ENCODE measurements at regions not wholly inside any gene's neighbourhood (a gene's known extent, or its start where the extent isn't known, plus 50 kb on each side); places are given as distances from the start of the nearest gene placed in this dataset.

- TF ChIP-seq YY1 (IDR thresholded peaks at IDR 0.05; ENCODE audit: low read depth) = no peak
- no peak for TF ChIP-seq MAX (IDR thresholded peaks at IDR 0.05)
- peak; percentile 56 for TF ChIP-seq RAD21 (IDR thresholded peaks at IDR 0.05; ENCODE audit: low read depth)
These were observed 81.9 kb upstream of the CALN1 start for GRCh38 chr7:72493850-72494661.

- no peak for TF ChIP-seq TAF1 (IDR thresholded peaks at IDR 0.05; ENCODE audit: low read depth)
- no peak for TF ChIP-seq USF1 (IDR thresholded peaks at IDR 0.05)
- no peak for TF ChIP-seq CREB1 (IDR thresholded peaks at IDR 0.05; ENCODE audit: low read depth)
- no peak for TF ChIP-seq EP300 (IDR thresholded peaks at IDR 0.05; ENCODE audit: borderline replicate concordance)
- no peak for TF ChIP-seq RAD21 (IDR thresholded peaks at IDR 0.05; ENCODE audit: low read depth)
- TF ChIP-seq REST (IDR thresholded peaks at IDR 0.05; ENCODE audit: low read depth) = no peak
- no peak for TF ChIP-seq EGR1 (IDR thresholded peaks at IDR 0.05)
- no peak for TF ChIP-seq YY1 (IDR thresholded peaks at IDR 0.05; ENCODE audit: low read depth)
- TF ChIP-seq MAX (IDR thresholded peaks at IDR 0.05) = no peak
- TF ChIP-seq TCF12 (IDR thresholded peaks at IDR 0.05; ENCODE audit: low read depth) = no peak
- no peak for TF ChIP-seq NFIC (IDR thresholded peaks at IDR 0.05)
- no peak for TF ChIP-seq CEBPB (IDR thresholded peaks at IDR 0.05)
- no peak for TF ChIP-seq ZBTB7A (IDR thresholded peaks at IDR 0.05; ENCODE audit: low read depth)
- TF ChIP-seq TEAD4 (IDR thresholded peaks at IDR 0.05) = no peak
These were observed 80.4 kb upstream of the CALN1 start for GRCh38 chr7:72492461-72493065.

- TF ChIP-seq CEBPB (IDR thresholded peaks at IDR 0.05) (no peak), REST (IDR thresholded peaks at IDR 0.05; ENCODE audit: low read depth) (no peak), TEAD4 (IDR thresholded peaks at IDR 0.05) (no peak), USF1 (IDR thresholded peaks at IDR 0.05) (no peak)
These were observed 78.2 kb upstream of the CALN1 start for GRCh38 chr7:72490301-72490700.

- TF ChIP-seq USF1 (IDR thresholded peaks at IDR 0.05) (no peak), ZBTB7A (IDR thresholded peaks at IDR 0.05; ENCODE audit: low read depth) (no peak), RAD21 (IDR thresholded peaks at IDR 0.05; ENCODE audit: low read depth) (no peak), EP300 (IDR thresholded peaks at IDR 0.05; ENCODE audit: borderline replicate concordance) (no peak), EGR1 (IDR thresholded peaks at IDR 0.05) (no peak)
These were observed 69.8 kb upstream of the CALN1 start for GRCh38 chr7:72481934-72482333.

- TF ChIP-seq CREB1 (IDR thresholded peaks at IDR 0.05; ENCODE audit: low read depth) (no peak), RAD21 (IDR thresholded peaks at IDR 0.05; ENCODE audit: low read depth) (no peak), TEAD4 (IDR thresholded peaks at IDR 0.05) (no peak), ZBTB7A (IDR thresholded peaks at IDR 0.05; ENCODE audit: low read depth) (no peak), TAF1 (IDR thresholded peaks at IDR 0.05; ENCODE audit: low read depth) (no peak), FOXM1 (IDR thresholded peaks at IDR 0.05; ENCODE audit: borderline replicate concordance, low read depth) (no peak), EGR1 (IDR thresholded peaks at IDR 0.05) (no peak), EP300 (IDR thresholded peaks at IDR 0.05; ENCODE audit: borderline replicate concordance) (no peak), YY1 (IDR thresholded peaks at IDR 0.05; ENCODE audit: low read depth) (no peak), TCF12 (IDR thresholded peaks at IDR 0.05; ENCODE audit: low read depth) (no peak), MAX (IDR thresholded peaks at IDR 0.05) (no peak), NFIC (IDR thresholded peaks at IDR 0.05) (no peak), USF1 (IDR thresholded peaks at IDR 0.05) (no peak), CEBPB (IDR thresholded peaks at IDR 0.05) (no peak), REST (IDR thresholded peaks at IDR 0.05; ENCODE audit: low read depth) (no peak)
These were observed 64.6 kb upstream of the CALN1 start for GRCh38 chr7:72476608-72477305.
